NCI-H526 treated with DMSO at 0.1 percent for 48 hours (cell line): ENCODE measurements at regions not wholly inside any gene's neighbourhood (a gene's known extent, or its start where the extent isn't known, plus 50 kb on each side); places are given as distances from the start of the nearest gene placed in this dataset.

ENCODE experiments used
- DNase-seq: peaks from one replicate; lab custom pipeline; 2025; lab: John Stamatoyannopoulos, UW

DNA sequence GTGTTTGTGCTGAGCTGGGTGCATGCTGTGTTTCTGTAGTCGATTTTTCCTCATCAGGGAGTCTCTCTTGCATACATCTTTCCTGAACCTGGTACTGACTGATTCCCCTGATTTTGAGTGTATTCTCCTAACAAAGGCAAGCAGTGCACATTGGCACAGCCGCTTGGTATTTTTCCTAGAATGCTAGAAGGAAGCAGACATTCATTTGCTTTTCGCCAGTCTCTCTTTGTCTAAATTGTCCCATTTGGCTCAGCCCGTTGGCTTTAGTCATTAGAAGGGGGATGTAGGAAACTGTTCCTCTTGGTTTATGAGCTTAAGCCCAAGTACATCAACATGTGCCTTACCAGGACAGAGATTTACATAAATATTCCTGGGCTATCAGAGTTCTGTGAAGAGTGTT is 266.1 kb upstream of the TMTC4 start:
- no peak for DNase-seq

DNA sequence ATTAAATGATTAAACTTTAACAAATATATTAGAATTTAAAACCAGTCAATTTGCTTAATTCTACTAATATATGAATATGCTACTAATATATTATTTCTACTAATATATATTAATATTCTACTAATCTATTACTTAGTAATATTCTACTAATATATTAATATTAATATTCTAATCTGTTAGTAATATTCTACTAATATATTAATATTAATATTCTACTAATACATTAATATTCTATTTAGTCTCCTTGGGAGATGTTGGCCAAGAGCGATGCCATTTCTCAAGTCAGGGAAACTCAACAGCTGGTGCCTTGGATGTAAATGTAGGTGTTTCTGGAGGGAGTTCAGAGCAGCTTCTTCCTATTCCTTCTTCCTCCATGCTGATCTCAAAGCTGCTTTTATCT is 259.2 kb upstream of the TMTC4 start:
- DNase-seq, result no peak

DNA sequence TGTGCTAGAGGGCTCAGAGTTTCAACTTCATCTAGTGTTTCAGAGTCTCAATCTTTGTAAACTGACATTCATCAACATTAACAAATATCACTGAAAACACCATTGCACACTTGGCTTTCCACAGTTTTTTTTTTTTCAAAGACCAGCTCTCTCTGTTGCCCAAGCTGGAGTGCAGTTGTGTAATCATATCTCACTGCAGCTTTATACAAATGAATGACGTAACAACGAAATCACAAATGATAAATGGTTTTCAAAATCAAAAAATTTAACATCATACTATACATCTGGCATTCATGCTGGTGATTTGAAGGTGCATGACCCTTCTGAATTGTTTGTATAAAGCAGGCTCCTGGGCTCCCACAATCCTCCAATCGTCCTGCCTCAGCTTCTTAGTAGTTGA is 248.0 kb upstream of the TMTC4 start:
- DNase-seq, result no peak

DNA sequence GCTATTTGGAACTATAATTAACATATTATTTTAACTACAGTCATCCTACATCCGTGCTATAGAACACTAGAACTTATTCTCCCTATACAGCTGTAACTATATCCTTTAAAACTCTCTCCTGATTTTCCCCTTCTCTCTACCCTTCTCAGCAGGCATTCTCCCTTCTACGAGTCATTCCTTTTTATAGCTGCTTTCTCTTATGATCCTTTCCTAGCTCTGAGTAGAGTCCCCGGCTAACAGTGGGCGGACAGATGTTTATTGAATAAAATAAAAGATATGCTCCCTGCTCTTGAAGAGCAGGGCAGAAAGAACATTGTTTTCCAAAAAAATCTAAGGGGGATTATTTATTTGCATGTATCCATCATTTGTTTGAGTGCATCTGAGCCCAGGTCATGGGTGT is 246.5 kb upstream of the TMTC4 start:
- no peak for DNase-seq

DNA sequence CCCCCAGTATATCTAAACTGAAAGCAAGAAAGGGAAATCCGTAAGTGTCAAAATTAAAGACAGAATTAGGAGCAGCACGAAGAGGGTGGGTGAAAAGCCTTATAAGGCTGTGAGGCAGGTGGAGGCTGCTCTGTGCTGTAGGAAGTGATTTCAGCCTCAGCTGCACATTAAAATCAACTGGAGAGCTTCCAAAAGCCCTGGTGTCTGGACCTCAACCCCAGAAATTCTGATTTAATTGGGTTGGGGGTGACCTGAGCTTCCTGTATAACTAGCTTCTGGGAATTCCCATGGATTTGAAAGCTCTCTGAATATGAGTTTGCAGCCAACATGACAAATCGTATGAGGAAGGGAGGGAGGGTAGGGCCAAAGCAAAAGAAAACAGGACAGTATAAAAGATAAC is 242.4 kb upstream of the TMTC4 start:
- DNase-seq, result no peak

DNA sequence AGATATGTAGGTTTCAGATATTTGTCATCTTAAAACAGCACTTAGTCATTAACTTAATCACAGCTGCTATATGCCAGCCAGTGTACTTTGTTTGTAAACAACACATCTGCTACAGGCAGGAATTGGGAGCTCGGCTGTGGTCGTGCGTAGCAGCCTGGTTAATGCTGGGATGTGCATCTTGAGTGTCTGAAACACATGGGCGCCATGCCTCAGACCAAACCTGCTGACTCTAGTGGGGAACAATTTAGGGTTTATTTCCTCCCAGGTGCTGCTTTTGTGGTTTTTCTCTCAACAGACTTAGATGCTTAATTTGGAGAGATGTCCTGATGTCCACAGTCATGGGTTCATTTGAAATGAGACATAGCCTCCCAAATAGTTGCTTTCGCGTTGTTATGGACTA is 238.5 kb upstream of the TMTC4 start:
- no peak for DNase-seq

DNA sequence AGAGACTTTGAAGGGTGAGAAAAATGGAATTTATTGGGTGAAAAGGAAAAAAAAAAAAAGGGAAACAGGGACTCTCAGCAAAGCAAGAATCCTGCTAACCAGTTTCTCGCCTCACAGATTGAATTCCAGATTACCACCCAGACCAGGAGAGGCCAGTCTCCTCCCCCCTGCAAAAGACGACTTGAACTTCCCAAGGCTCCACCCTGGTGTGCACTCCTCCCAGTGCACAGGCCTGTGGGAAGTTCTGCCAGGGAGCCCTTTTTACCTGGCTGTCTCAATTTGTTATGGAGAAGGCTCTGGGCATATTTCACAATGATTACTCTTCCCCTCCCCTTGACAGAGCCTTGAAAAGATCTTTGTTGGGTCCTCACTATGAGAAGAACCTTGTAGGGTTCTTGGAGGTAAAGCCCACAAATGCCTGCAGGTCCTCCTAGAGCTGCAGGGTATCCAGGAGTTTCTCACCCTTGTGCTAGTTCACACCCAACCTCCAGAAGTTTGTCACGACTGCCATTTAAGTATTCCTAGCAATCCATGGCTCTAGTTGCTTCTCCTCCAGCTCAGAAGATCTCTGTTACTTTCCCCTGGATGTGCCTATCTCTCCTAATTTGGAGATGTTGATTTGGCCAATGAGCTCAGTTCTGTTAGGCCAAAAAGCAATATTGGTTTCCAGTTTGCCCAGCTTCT is 229.8 kb upstream of the TMTC4 start:
- no peak for DNase-seq

DNA sequence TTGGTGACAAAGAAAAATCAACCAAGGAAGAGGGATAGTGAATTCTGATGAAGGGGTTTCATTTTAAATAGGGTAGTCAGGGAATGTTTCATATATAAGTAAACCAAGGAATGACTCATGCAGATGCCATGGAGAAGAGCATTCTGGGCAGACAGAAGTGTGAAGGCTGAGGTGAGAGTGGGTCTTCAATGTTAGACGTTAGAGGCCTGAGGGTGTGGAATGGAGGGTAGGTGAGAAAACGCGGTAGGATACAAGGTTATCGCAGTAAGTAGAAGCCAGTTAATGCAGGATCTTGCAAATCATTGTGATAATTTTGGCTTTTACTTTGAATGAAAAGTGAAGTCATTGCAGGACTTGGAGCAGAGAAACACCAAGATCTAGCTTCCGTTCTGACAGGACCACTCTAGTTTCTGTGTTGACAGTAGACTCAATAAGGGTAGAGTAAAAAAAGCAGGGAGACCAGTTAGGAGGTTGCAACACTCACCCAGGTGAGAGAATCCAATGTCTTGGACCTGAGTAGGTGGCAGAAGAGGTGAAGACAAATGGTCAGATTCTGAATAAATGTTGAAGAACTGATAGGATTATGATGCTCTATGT is 225.2 kb upstream of the TMTC4 start:
- no peak for DNase-seq

DNA sequence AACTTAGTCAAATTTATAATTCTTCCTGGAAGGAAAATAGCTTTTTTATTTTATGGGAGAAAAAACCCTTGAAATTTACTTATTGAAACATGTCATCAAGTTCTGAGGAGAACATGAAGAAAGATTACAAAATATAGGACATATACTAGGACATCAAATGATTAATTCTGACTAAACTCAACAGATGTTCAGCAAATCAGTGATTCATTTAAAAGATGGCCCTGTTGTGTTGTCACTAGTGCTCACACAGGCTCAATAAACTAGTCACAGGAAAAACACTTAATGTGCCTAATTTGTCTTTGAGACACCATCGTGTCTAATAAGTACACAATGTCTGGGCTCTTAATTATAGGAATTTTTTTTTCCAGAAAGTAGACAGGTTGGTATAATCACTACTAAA is 223.8 kb upstream of the TMTC4 start:
- DNase-seq, result no peak

DNA sequence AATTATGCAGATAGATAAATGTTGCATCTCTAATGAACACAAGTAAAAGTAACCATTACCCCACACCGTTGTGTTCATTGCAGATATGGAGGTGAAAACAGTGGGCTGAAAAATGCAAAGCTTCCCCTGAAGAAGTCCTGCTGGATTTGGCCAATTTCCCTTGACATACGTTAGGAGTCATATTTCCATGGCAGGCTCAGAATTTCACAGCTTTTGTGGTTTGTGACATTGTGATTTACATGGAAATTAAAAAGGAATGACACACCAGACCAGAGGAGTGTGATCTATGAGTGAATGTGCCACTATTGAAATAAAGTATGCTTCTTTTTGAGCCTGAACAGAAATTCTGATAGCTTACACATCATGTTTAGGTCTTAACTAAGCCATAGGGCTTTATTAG is 221.1 kb upstream of the TMTC4 start:
- DNase-seq, result no peak

DNA sequence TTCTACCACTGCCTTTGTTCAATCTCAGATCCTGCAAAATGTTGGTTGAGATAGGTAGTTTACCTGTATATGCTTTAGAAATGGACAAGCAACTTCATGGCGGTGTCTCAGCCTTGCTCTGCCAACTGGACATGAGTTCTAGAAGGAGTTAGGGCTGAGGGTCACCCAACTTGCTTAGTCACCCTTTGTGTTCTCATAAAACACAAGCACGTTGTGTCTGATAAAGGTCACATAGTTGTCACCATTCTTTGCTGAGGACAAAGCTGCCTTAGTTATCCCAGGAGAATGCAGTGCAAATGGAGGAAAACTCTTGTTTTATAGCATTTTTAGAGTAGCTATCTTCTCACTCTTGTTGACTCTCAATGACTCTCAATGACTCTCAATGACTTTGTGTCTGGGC is 218.4 kb upstream of the TMTC4 start:
- DNase-seq, result no peak

DNA sequence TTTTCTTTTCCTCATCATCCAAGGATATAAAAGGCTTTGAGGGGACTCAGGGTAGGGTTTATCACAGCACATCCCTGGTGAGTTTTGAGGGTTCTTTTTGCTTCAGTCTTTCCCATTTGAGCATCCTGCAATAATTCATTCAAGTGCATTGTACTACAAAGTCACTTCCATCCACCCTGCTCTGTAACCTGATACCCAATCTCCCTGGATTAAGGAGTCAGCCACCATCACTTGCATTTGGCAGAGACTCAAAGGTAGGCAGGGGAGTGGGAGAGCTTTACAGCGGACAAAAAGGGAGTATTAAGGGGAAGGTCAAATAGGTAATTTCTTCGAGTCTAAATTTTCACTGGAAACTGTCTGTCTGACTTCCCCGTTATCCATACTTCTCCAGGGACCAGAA is 216.1 kb upstream of the TMTC4 start:
- DNase-seq, result no peak

DNA sequence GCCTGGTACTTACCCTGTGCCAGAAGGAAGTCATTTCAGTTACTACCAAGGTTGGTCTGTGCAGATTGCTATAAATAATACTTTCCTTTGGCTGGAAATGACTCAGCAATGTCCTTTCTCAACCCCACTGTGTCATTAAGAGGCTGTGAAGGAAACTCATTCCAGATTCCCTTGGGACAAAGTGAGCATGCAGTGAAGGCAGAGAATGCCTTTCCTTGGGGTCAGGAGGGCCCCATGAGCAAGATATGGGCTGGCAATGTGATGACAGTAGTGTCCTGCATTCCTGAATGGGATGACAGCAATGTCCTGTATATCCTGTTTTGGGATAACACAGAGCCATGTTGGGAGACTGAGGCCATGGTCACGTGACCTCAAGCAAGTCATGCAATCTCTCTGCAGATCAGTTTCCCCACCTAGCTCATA is 213.1 kb upstream of the TMTC4 start:
- DNase-seq, result no peak

DNA sequence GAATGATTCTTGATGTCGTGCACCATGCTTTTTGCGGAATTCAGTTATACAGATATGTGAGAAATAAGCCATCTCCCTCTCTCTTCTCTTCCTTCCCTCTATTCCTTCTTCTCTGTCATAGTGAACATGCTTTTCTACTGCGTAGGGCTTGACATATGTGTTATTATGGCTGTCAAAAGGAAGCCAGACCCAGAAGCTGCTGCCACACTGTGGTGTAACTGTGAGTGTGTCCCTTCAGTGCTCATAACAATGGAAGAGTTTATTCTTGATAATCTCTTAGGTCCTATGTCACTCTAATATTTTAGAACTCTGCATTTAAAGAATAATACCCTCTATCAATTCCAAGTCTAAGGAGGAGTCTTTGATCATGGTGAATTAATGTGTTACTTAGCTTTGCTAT is 208.9 kb upstream of the TMTC4 start:
- no peak for DNase-seq

DNA sequence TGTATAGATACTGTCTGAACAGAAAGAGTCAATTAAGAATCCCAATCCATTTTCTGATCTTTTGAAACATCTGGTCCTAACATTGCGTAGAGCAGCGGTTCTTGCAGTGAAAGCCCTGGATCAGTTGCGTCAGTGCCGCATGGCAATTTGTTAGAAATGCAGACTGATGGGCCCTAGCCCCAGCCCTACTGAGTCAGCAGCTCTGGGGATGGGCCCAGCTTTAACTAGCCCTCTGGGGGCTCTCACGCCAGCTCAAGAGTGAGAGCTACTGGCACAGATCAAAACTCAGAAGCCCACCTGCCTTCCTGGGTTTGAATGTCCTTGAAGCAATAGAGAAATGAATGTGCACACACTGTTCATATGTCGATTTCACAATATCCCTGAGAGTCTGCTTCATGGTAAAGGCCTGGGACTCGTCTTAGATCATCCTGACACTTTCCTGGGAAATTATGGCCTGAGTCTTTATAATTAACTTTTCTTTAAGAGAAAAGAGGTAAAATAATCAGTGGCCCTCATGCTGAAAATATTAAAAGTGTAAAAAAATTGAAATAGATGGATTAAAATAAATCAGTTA is 206.8 kb upstream of the TMTC4 start:
- DNase-seq, result no peak

DNA sequence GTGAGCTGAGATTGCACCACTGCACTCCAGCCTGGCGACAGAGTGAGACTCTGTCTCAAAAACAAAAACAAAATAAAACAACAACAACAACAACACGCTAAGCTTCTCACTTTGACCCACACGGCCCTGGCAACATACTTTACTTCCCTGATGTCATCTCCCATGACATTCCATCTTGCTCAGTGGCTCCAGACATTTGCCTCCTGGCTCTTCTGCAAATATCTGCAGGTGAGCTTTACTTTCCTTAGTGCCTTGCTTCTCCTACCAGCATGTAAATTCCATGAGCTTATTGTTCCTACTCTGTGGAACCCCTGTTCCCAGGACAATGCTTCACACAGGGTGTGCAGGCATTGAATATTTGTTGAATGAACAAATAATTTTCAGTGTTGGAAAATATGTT is 205.6 kb upstream of the TMTC4 start:
- DNase-seq, result no peak

DNA sequence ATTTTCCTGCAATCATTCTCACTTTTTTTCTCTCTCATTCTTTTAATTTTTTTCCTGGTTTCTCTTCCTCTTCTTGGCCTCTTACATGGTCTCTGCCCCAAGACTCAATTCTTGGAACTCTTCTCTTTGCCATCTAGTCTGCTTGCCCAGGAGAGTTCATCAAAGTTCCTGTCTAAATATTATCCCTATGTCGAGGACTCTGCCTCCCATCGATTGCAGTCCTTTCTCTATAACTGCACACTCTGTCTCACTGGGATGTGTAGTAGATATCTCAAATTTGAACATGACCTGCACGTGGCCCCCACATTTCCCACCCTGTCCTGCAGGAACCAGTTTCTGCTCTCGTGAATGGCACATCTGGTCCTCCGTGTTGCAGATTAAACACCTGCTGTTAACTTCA is 204.7 kb upstream of the TMTC4 start:
- no peak for DNase-seq

DNA sequence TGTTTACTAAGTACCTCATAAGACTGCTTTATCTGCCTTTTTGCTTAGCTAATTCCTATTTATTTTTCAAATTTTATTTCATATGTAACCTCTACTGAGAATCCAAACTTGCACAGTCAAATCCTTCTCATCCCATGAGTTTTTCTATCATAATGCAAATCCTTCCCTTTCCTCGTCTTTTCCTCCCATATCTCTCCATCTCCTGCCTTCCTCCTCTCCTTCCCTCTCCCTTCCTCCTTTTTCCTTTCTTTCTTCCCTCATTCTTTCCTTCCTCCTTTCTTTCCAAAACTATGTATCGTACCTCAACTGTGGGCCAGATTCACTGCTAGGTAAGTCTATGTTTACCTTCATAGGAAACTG is 201.4 kb upstream of the TMTC4 start:
- no peak for DNase-seq

DNA sequence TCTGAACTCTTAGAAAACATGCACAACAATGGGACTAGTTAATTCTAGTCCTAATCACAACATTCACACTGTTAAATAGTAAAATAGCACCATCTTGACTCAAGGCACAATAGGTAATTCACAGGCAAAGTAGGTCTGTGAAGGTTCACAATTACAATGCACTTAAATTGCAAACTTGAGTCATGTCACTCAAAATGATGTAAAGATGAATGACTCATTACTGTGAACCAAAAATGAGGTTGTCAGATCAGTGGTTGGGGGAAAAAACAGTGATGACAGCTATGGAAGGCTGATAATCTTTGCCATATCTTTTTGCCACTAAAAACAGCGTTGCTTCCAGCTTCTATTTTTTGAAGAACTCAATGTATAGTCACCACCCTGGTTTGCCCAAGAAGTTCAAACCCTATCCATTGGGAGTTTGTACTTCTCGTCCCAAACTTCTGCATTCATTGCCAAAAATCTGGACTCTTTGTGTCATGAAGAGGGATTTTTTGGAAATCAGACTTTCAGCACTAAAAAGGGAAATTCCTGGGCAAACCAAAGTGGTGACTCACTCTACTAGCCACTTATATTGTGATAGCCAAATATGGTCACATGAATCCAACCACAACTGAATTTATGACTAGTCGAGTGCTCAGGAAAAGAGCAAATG is 200.9 kb upstream of the TMTC4 start:
- DNase-seq, result no peak

DNA sequence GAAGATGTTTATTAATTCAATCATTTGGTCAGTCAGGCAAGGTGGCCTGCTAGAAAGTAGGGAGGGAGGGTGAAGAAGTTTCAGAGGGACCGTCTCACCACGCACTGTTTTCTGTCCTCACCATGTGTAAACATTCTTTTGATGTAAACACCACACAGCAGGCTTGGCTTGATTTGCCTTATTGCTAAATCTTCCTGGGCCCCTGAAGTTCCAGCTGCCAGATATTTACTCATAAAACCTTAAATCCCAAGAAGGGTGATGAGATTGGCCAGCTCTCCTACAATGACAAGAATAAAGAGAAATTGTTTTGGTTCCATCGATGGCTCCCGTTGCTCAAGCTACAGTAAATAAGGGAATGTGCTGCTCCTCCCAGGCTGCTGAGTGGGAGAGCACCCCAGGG is 198.2 kb upstream of the TMTC4 start:
- DNase-seq, result no peak

DNA sequence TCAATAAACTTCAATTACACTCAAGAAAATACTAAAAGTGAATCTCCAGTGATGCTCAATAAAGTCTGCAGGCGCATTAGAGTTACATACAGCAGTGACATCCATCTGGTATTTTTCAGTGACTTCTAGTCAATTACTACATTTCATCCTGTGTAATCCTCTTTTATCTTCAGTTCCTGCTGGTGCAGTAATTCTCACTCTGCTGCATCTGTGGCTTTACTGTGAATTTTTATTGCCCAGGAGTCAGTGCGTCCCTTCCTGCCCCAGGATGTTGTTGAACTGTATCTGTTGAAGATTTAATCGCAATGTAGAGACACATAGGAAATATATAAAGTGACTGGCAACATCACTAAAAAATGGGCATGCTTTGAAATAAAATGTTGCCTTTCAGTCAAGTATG is 196.3 kb upstream of the TMTC4 start:
- DNase-seq, result no peak

DNA sequence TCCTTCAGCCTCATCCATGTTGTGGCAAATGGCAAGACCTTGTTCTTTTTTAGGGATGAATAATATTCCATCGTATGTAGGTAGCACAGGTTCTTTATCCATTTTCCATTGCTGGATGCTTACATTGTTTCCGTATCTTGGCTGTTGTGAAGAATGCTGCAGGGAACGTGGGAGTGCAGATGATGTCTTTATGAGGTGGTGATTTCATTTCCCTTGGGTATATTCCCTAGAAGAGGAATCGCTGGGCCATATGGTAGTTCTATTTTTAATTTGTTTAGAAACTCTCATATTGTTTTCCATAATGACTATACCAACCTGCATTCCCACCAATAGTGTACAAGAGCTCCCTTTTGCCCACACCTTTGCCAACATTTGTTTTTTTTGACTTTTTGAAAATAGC is 186.3 kb upstream of the TMTC4 start:
- no peak for DNase-seq

DNA sequence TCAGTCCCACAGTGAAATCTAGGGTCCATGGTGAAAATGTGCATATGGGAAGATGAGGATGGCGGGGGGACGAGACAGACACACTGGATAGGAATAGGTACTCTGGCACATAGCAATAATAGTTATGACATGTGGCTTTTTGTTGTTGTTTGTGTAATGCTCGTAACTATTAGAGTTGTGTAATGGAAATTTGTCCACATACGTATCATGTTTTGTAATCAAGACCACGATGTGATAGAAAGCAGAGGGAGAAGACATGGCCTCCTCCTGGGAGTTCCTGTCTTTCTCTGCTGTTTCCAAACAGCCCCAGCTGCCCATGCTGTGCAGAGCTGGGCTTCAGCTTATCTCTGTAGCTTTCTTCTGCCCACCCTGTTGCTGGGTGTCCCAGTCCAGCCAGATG is 185.3 kb upstream of the TMTC4 start:
- no peak for DNase-seq

DNA sequence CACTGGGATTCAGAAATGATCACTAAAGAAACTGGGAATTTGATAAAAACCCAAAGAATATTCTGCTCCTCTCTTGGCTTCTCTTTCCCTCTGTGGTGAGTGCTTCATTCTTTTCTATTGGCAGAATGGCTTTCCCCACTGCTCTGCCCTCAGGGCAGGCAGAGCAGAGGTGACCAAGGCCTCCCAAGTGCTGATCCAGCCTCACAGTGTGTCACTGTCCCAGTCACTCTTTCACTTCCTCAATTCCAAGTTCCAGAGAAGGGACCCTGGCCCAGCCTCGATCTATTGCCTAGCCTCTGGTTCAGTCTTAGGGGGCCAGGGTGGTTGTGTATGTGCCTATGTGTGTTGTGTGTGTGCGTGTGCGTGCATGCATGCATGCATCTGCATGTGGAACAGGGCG is 180.6 kb upstream of the TMTC4 start:
- no peak for DNase-seq
